OCI-LY7 (cell line): ENCODE measurements at regions not wholly inside any gene's neighbourhood (a gene's known extent, or its start where the extent isn't known, plus 50 kb on each side); places are given as distances from the start of the nearest gene placed in this dataset.

ENCODE experiments used
- EZH2phosphoT487 ChIP-seq: fragments of 200-600 bp; sonication (generic); IDR thresholded peaks from 2 replicates; pipeline ENCODE4 v1.6.1; 2018; ENCODE audit warnings: low read depth, borderline replicate concordance, mild to moderate bottlenecking, mixed run types, antibody characterized with exemption, low read length, moderate library complexity, mixed read lengths
- TF ChIP-seq, protein P1 (sequence below): fragments of 200-600 bp; sonication (generic); conservative IDR thresholded peaks from 2 replicates; pipeline ENCODE4 v1.5.1; 2014; ENCODE audit warnings: mild to moderate bottlenecking, antibody characterized with exemption, low read length, moderate library complexity, mixed read lengths

DNA sequence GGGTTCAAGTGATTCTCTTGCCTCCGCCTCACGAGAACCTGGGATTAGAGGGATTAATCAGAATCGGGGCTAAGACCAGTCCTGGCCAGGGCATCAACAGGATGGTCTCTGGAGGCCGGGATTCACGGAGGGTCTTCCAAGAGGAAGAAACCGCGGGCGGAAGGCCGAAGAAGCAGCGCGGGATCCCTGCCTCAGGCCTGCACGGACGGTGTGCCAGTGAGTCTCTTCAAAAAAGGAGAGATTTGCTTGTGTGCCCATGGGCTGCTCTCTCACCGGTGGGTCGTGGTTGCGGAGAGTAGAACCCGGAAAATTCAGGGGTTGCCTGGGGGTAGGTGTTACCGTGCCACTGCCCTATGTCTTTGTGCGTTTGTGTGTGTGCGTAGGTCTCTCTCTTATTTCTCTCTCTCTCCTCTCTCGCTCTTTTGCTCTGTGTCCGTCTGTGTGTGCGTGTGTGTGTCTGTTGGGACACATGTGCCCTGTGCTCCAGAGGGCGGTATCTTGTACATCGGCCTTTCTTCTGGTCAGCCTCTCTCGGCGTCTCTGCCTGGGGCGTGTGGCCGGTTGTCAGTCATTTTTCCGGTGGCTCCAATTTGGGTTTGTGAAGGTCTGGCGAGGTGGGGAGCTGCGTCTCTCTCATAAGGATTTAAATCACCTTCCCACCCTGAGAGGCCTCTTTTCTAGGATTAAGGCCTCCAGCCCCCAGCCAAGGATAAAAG is 613.2 kb downstream of the KCNJ18 start:
- TF ChIP-seq, protein P1, sequence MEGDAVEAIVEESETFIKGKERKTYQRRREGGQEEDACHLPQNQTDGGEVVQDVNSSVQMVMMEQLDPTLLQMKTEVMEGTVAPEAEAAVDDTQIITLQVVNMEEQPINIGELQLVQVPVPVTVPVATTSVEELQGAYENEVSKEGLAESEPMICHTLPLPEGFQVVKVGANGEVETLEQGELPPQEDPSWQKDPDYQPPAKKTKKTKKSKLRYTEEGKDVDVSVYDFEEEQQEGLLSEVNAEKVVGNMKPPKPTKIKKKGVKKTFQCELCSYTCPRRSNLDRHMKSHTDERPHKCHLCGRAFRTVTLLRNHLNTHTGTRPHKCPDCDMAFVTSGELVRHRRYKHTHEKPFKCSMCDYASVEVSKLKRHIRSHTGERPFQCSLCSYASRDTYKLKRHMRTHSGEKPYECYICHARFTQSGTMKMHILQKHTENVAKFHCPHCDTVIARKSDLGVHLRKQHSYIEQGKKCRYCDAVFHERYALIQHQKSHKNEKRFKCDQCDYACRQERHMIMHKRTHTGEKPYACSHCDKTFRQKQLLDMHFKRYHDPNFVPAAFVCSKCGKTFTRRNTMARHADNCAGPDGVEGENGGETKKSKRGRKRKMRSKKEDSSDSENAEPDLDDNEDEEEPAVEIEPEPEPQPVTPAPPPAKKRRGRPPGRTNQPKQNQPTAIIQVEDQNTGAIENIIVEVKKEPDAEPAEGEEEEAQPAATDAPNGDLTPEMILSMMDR: no peak
- TF ChIP-seq EZH2phosphoT487: no peak
